Fibroblast of skin of left biceps (primary cell): ENCODE measurements at regions not wholly inside any gene's neighbourhood (a gene's known extent, or its start where the extent isn't known, plus 50 kb on each side); places are given as distances from the start of the nearest gene placed in this dataset.
"Not testable (repeated sequence)": the region's sequence is repeated elsewhere in the genome, so short reads cannot be mapped to it uniquely, and the experiment has no call there.

ENCODE experiments used
- DNase-seq, 2 experiments: peaks; one replicate each; pipeline ENCODE4 v3.0.0-alpha.2; 2013; ENCODE audit warnings: low read depth in 2 of 2

GRCh38 chr14:40123816-40124215 lies 691.6 kb upstream of the FBXO33 start:
- no peak for DNase-seq

GRCh38 chr14:40122968-40123648 lies 690.9 kb upstream of the FBXO33 start:
- no peak for DNase-seq

GRCh38 chr14:40119765-40120164 lies 687.5 kb upstream of the FBXO33 start:
- DNase-seq, result no peak

- DNase-seq, result no peak
Measured at GRCh38 chr14:40119321-40119720, 687.1 kb upstream of the FBXO33 start.

GRCh38 chr14:40115583-40115982 lies 683.4 kb upstream of the FBXO33 start:
- no peak for DNase-seq

GRCh38 chr14:40113671-40114070 lies 681.4 kb upstream of the FBXO33 start:
- no peak for DNase-seq

GRCh38 chr14:40100544-40101196 lies 668.4 kb upstream of the FBXO33 start:
- DNase-seq, result no peak

GRCh38 chr14:40099316-40099715 lies 667.1 kb upstream of the FBXO33 start:
- no peak for DNase-seq

- no peak for DNase-seq
Measured at GRCh38 chr14:40098468-40098867, 666.2 kb upstream of the FBXO33 start.

- no peak for DNase-seq
Measured at GRCh38 chr14:40096968-40097367, 664.7 kb upstream of the FBXO33 start.

GRCh38 chr14:40093800-40094199 lies 661.6 kb upstream of the FBXO33 start:
- DNase-seq, result no peak

GRCh38 chr14:40074169-40074568 lies 641.9 kb upstream of the FBXO33 start:
- DNase-seq, result no peak

GRCh38 chr14:40072175-40072574 lies 639.9 kb upstream of the FBXO33 start:
- DNase-seq, result no peak

- no peak for DNase-seq
Measured at GRCh38 chr14:40058901-40059897, 627.0 kb upstream of the FBXO33 start.

GRCh38 chr14:40053416-40053815 lies 621.2 kb upstream of the FBXO33 start:
- DNase-seq, result no peak

GRCh38 chr14:40028991-40029390 lies 596.8 kb upstream of the FBXO33 start:
- no peak for DNase-seq

- no peak for DNase-seq
Measured at GRCh38 chr14:40025101-40025500, 592.9 kb upstream of the FBXO33 start.

GRCh38 chr14:40010961-40011360 lies 578.7 kb upstream of the FBXO33 start:
- no peak for DNase-seq

- DNase-seq, result no peak
Measured at GRCh38 chr14:40009771-40010170, 577.5 kb upstream of the FBXO33 start.

- DNase-seq, result not testable (repeated sequence)
Measured at GRCh38 chr14:40008345-40008744, 576.1 kb upstream of the FBXO33 start.

GRCh38 chr14:40004871-40005500 lies 572.8 kb upstream of the FBXO33 start:
- DNase-seq, result no peak

- no peak for DNase-seq
Measured at GRCh38 chr14:40003773-40004172, 571.5 kb upstream of the FBXO33 start.
